Keratinocyte (primary cell): ENCODE measurements at regions not wholly inside any gene's neighbourhood (a gene's known extent, or its start where the extent isn't known, plus 50 kb on each side); places are given as distances from the start of the nearest gene placed in this dataset.

Source experiments
- DNase-seq: peaks from one replicate; pipeline ENCODE4 v3.0.0-alpha.2; 2011; ENCODE audit warnings: low read depth, missing footprints, low spot score
- FAIRE-seq: peaks from 2 replicates; lab custom pipeline; 2011; peaks lifted over from hg19 to GRCh38; lab: Jason Lieb, UNC
- H2AFZ ChIP-seq: 2 replicates; pipeline ENCODE4 v1.6.0; 2012; ENCODE audit warnings: low read length, control low read depth, inconsistent platforms; ENCODE audit not compliant: control insufficient read depth
- H3K27ac ChIP-seq: 2 replicates; pipeline ENCODE4 v1.5.1; 2011; ENCODE audit warnings: low read length; ENCODE audit not compliant: control insufficient read depth, insufficient read depth
- H3K27me3 ChIP-seq: 3 replicates; pipeline ENCODE4 v1.6.0; 2011; ENCODE audit warnings: low read length; ENCODE audit not compliant: control insufficient read depth, insufficient read depth; ENCODE audit errors: extremely low read depth
- H3K36me3 ChIP-seq, 2 experiments: 2 replicates in 1 of 2; 3 replicates in 1 of 2; pipeline ENCODE4 v1.5.1; 2011; ENCODE audit warnings: low read length in 2 of 2, mild to moderate bottlenecking in 1 of 2; ENCODE audit not compliant: control insufficient read depth in 2 of 2, insufficient read depth in 2 of 2; ENCODE audit errors: extremely low read depth in 1 of 2
- H3K4me1 ChIP-seq: 3 replicates; pipeline ENCODE4 v1.5.1; 2011; ENCODE audit warnings: low read length; ENCODE audit not compliant: control insufficient read depth, insufficient read depth; ENCODE audit errors: extremely low read depth
- H3K4me2 ChIP-seq: 3 replicates; pipeline ENCODE4 v1.6.0; 2011; ENCODE audit warnings: low read depth, low read length; ENCODE audit not compliant: control insufficient read depth, insufficient read depth; ENCODE audit errors: extremely low read depth
- H3K4me3 ChIP-seq, 3 experiments: fragments of 200-600 bp in 1 of 3; sonication (generic) in 1 of 3; 2 replicates in 2 of 3; 3 replicates in 1 of 3; pipeline ENCODE4 v1.5.1; 2011 to 2016; ENCODE audit warnings: low read length in 3 of 3, mild to moderate bottlenecking in 3 of 3, control low read depth in 2 of 3, inconsistent platforms in 1 of 3, low read depth in 1 of 3, mixed read lengths in 1 of 3, mixed run types in 1 of 3, moderate library complexity in 1 of 3; ENCODE audit not compliant: control insufficient read depth in 2 of 3, insufficient read depth in 2 of 3; ENCODE audit errors: extremely low read depth in 1 of 3
- H3K79me2 ChIP-seq: 2 replicates; pipeline ENCODE4 v1.6.0; 2012; ENCODE audit warnings: low read length; ENCODE audit not compliant: control insufficient read depth, insufficient read depth
- H3K9ac ChIP-seq: 3 replicates; pipeline ENCODE4 v1.6.0; 2011; ENCODE audit warnings: low read length; ENCODE audit not compliant: control insufficient read depth, insufficient read depth; ENCODE audit errors: extremely low read depth
- H3K9me1 ChIP-seq: 3 replicates; pipeline ENCODE4 v1.6.0; 2011; ENCODE audit warnings: low read length; ENCODE audit not compliant: control insufficient read depth, insufficient read depth; ENCODE audit errors: extremely low read depth
- H3K9me3 ChIP-seq: 2 replicates; pipeline ENCODE4 v1.5.1; 2012; ENCODE audit warnings: low read depth, low read length; ENCODE audit not compliant: control insufficient read depth
- H4K20me1 ChIP-seq: 3 replicates; pipeline ENCODE4 v1.6.0; 2011; ENCODE audit warnings: low read length; ENCODE audit not compliant: control insufficient read depth, insufficient read depth; ENCODE audit errors: extremely low read depth
- EZH2 ChIP-seq: IDR thresholded peaks from one replicate; pipeline ENCODE4 v1.6.1; 2012; ENCODE audit warnings: inconsistent platforms, mild to moderate bottlenecking, low read length, moderate library complexity
- dilution Hi-C: fragments of 300-500 bp; cut with MboI; formaldehyde crosslinking; loops from one replicate; pipeline ENCODE4 v1.7.0; 2020; ENCODE audit warnings: low sequenced_read_pairs; ENCODE audit not compliant: extremely low pct_ligation_motif_present
- TF ChIP-seq, protein P1 (sequence below), 3 experiments: IDR thresholded peaks in 1 of 3; conservative IDR thresholded peaks in 1 of 3; optimal IDR thresholded peaks in 1 of 3; 2 replicates in 2 of 3; 3 replicates in 1 of 3; pipeline versions ENCODE3 to v1.5.1; 2011; ENCODE audit warnings: low read length in 3 of 3, mild to moderate bottlenecking in 3 of 3, moderate library complexity in 2 of 3, control low read depth in 1 of 3, inconsistent platforms in 1 of 3; ENCODE audit not compliant: insufficient read depth in 2 of 3; ENCODE audit errors: extremely low read depth in 1 of 3

DNA sequence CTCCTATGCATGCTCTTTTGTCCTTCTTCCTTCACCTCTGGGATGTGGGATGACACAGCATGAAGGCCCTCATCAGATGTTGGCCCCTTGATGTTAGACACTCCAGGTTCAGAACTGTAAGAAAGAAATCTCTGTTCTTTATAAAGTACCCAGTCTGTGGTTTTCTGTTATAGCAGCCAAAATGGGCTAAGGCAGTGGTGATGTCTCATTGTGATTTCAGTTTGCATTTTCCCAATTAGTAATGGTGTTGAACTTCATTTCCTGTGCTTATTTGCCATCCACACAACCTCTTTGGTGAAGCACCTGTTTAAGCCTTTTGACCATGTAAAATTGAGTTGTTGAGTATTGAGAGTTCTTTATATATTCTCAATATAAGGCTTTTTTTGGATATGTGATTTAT is 129.3 kb upstream of the C1orf174 start:
- TF ChIP-seq, protein P1, sequence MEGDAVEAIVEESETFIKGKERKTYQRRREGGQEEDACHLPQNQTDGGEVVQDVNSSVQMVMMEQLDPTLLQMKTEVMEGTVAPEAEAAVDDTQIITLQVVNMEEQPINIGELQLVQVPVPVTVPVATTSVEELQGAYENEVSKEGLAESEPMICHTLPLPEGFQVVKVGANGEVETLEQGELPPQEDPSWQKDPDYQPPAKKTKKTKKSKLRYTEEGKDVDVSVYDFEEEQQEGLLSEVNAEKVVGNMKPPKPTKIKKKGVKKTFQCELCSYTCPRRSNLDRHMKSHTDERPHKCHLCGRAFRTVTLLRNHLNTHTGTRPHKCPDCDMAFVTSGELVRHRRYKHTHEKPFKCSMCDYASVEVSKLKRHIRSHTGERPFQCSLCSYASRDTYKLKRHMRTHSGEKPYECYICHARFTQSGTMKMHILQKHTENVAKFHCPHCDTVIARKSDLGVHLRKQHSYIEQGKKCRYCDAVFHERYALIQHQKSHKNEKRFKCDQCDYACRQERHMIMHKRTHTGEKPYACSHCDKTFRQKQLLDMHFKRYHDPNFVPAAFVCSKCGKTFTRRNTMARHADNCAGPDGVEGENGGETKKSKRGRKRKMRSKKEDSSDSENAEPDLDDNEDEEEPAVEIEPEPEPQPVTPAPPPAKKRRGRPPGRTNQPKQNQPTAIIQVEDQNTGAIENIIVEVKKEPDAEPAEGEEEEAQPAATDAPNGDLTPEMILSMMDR (optimal IDR thresholded peaks at IDR 0.05 in 1 of 3, IDR thresholded peaks at IDR 0.05 in 1 of 3, conservative IDR thresholded peaks at IDR 0.05 in 1 of 3; ENCODE audit: extremely low read depth in 1 of 3, insufficient read depth in 2 of 3, low read length in 3 of 3), result no peak
- TF ChIP-seq EZH2, result no peak
- Histone ChIP-seq H3K9ac (no peak overlapping the region), H3K4me3 (no peak overlapping the region), H3K4me2 (no peak overlapping the region), H2AFZ (no peak overlapping the region), H3K9me1 (no peaks in the 10 kb centered on the region), H3K36me3 (no peaks in the 10 kb centered on the region), H3K4me1 (no peaks in the 10 kb centered on the region), H4K20me1 (no peaks in the 10 kb centered on the region), H3K79me2 (no peaks in the 10 kb centered on the region), H3K27me3 (no peaks in the 10 kb centered on the region), H3K9me3 (no peaks in the 10 kb centered on the region), H3K27ac (no peak overlapping the region)
- FAIRE-seq, result no peak
- DNase-seq, result no peak
- dilution Hi-C loops, result no loop called here

DNA sequence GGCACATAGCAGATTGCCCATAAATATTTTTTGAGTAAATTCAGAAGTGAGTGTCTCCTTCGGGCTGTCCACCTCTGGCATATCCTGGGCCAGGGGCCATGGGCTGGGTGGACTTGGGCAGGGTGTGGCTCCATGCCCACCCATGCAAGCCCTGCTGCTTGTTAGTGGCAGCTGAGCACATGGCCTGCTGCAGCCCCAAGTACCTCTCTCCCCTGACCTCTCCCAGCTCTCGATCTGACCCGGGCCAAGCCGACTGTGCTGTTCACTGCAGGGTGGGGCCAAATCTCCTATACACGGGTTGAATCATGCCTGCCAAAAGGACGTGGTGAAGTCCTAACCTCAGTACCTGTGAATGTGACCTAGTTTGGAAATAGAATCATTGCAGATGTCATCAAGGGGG is 132.5 kb upstream of the C1orf174 start:
- Histone ChIP-seq H3K9me3 (no peaks in the 10 kb centered on the region), H3K36me3 (no peaks in the 10 kb centered on the region), H4K20me1 (no peaks in the 10 kb centered on the region), H3K27ac (no peak overlapping the region), H3K27me3 (no peaks in the 10 kb centered on the region), H3K9ac (no peak overlapping the region), H3K79me2 (no peaks in the 10 kb centered on the region), H3K4me1 (no peaks in the 10 kb centered on the region), H3K4me3 (no peak overlapping the region), H3K9me1 (no peaks in the 10 kb centered on the region), H2AFZ (no peak overlapping the region), H3K4me2 (no peak overlapping the region)
- dilution Hi-C loops, result no loop called here
- DNase-seq (no peak), FAIRE-seq (no peak)
- no peak for TF ChIP-seq EZH2
- TF ChIP-seq, protein P1 (optimal IDR thresholded peaks at IDR 0.05 in 1 of 3, IDR thresholded peaks at IDR 0.05 in 1 of 3, conservative IDR thresholded peaks at IDR 0.05 in 1 of 3; ENCODE audit: extremely low read depth in 1 of 3, insufficient read depth in 2 of 3, low read length in 3 of 3), result no peak
